Activated CD8-positive, alpha-beta memory T cell treated with anti-CD3 and anti-CD28 coated beads, Interleukin-2, amount 10 ng/mL, durations not matched to agents 7 days and 5 days (primary cell): ENCODE measurements at regions not wholly inside any gene's neighbourhood (a gene's known extent, or its start where the extent isn't known, plus 50 kb on each side); places are given as distances from the start of the nearest gene placed in this dataset.

ENCODE experiments used
- ATAC-seq: fragments of 150-1000 bp; cut with Tn5 transposase; one replicate; pipeline ENCODE4 v1.10.0; 2021; ENCODE audit warnings: moderate library complexity
- CTCF ChIA-PET: fragments of 350-600 bp; sonication (Branson Sonifier 250); formaldehyde crosslinking; loops from one replicate; lab custom pipeline; 2021; ENCODE audit warnings: antibody characterized with exemption; lab: Charles Lee
- DNase-seq: peaks from one replicate; pipeline ENCODE4 v3.0.0-alpha.2; 2020
- H3K27ac Mint-ChIP-seq: one replicate; pipeline ENCODE4 v1.8.0; 2021; ENCODE audit warnings: mild to moderate bottlenecking, mixed read lengths
- H3K27me3 Mint-ChIP-seq: one replicate; pipeline ENCODE4 v1.8.0; 2021; ENCODE audit warnings: mixed read lengths
- H3K36me3 Mint-ChIP-seq: one replicate; pipeline ENCODE4 v1.8.0; 2021; ENCODE audit warnings: mild to moderate bottlenecking, mixed read lengths
- H3K4me1 Mint-ChIP-seq: one replicate; pipeline ENCODE4 v1.8.0; 2021; ENCODE audit warnings: mixed read lengths
- H3K4me3 Mint-ChIP-seq: one replicate; pipeline ENCODE4 v1.8.0; 2021; ENCODE audit warnings: mild to moderate bottlenecking, moderate library complexity, mixed read lengths
- H3K9me3 Mint-ChIP-seq: one replicate; pipeline ENCODE4 v1.8.0; 2022; ENCODE audit warnings: low read depth, mixed read lengths

- CTCF ChIA-PET, result no interaction called here
- H3K36me3 Mint-ChIP-seq, result no peaks in the 10 kb centered on the region
- no peaks in the 10 kb centered on the region for H3K27me3 Mint-ChIP-seq
- H3K4me1 Mint-ChIP-seq, result no peaks in the 10 kb centered on the region
- DNase-seq (no peak), ATAC-seq (no peak)
- H3K9me3 Mint-ChIP-seq, result no peaks in the 10 kb centered on the region
- no peak overlapping the region for H3K27ac Mint-ChIP-seq
- H3K4me3 Mint-ChIP-seq, result no peak overlapping the region
Measured at GRCh38 chr5:105963696-105964255, 1707.0 kb downstream of the EFNA5 start.

- Mint-ChIP-seq H3K36me3 (no peaks in the 10 kb centered on the region), H3K4me1 (no peaks in the 10 kb centered on the region), H3K4me3 (no peak overlapping the region), H3K27ac (no peak overlapping the region), H3K9me3 (peaks cover 3% of the 10 kb centered on the region), H3K27me3 (no peaks in the 10 kb centered on the region)
- no peak for DNase-seq
- CTCF ChIA-PET, result no interaction called here
- ATAC-seq, result no peak
Measured at GRCh38 chr5:105961572-105961971, 1709.2 kb downstream of the EFNA5 start.

- Mint-ChIP-seq H3K36me3 (no peaks in the 10 kb centered on the region), H3K4me3 (no peak overlapping the region), H3K27ac (no peak overlapping the region), H3K9me3 (peaks cover 9% of the 10 kb centered on the region), H3K27me3 (no peaks in the 10 kb centered on the region), H3K4me1 (no peaks in the 10 kb centered on the region)
- DNase-seq (no peak), ATAC-seq (no peak)
- CTCF ChIA-PET, result no interaction called here
Measured at GRCh38 chr5:105956456-105957196, 1714.1 kb downstream of the EFNA5 start.

DNA sequence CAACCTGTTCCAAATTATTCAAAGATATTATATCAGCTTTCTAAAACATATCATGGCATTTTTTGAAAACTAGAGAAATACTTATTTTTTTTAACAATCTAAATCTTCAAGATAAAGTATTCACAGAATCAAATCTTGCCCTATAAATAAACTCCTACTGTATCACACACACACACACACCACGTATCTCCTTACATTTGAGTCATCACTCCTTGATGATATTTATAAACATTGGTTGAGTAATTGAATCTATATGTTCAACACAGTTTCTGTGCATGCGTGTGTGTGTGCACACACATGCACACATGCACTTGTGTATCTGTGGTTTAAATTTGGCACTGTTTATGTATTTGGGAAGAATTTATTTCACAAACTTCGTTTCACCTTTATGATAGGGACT, 1716.4 kb downstream of the EFNA5 start:
- Mint-ChIP-seq H3K27me3 (no peaks in the 10 kb centered on the region), H3K27ac (no peak overlapping the region), H3K9me3 (peaks cover 9% of the 10 kb centered on the region), H3K36me3 (no peaks in the 10 kb centered on the region), H3K4me1 (no peaks in the 10 kb centered on the region), H3K4me3 (no peak overlapping the region)
- CTCF ChIA-PET, result no interaction called here
- ATAC-seq, result no peak
- no peak for DNase-seq

DNA sequence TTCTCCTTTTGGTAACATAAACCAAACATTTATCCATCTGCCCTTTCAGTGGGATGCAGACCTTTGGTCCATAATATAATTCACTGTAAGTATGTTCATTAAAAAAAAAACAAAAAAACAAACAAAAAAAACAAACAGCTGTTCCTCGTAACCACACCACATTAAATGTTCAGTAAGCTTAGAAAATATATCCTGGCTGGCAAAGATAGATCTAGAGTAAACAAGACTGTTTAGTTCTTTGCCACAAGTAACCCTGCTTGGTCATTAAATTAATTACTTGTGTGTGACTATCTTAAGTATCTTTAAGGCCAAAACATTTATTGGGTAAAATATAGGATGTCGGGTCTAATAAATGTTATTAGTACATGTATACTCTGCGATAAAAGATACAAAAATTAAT, 1717.1 kb downstream of the EFNA5 start:
- Mint-ChIP-seq H3K4me3 (no peak overlapping the region), H3K9me3 (peaks cover 11% of the 10 kb centered on the region), H3K27ac (no peak overlapping the region), H3K27me3 (no peaks in the 10 kb centered on the region), H3K36me3 (no peaks in the 10 kb centered on the region), H3K4me1 (no peaks in the 10 kb centered on the region)
- CTCF ChIA-PET, result no interaction called here
- DNase-seq (no peak), ATAC-seq (no peak)

DNA sequence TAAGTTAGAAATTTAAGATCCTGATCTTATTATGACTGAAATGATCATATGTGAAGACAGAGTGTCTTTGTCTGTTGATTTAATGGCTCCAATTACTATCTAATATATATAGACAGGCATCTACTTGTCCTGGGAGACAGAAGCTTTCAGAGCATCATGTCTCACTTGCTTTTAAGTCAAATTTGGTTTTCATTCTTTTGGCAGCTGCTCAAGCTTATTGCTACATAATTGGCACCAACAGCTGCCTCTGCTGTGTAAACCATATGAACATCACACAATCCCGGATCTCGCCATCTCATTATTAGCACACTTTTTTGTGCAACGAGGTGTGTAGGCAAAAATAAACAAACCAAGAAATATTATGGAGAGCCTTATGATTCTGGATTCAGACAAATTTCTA, 1717.9 kb downstream of the EFNA5 start:
- CTCF ChIA-PET, result no interaction called here
- Mint-ChIP-seq H3K27ac (no peak overlapping the region), H3K4me1 (no peaks in the 10 kb centered on the region), H3K9me3 (peaks cover 13% of the 10 kb centered on the region), H3K27me3 (no peaks in the 10 kb centered on the region), H3K36me3 (no peaks in the 10 kb centered on the region), H3K4me3 (no peak overlapping the region)
- no peak for ATAC-seq
- no peak for DNase-seq

GRCh38 chr5:105947461-105947860, 1723.3 kb downstream of the EFNA5 start:
- ATAC-seq (no peak), DNase-seq (no peak)
- no peak overlapping the region for H3K4me3 Mint-ChIP-seq
- H3K36me3 Mint-ChIP-seq, result no peaks in the 10 kb centered on the region
- H3K27ac Mint-ChIP-seq, result no peak overlapping the region
- no peaks in the 10 kb centered on the region for H3K4me1 Mint-ChIP-seq
- H3K27me3 Mint-ChIP-seq, result no peaks in the 10 kb centered on the region
- CTCF ChIA-PET, result no interaction called here
- peaks cover 5% of the 10 kb centered on the region for H3K9me3 Mint-ChIP-seq

DNA sequence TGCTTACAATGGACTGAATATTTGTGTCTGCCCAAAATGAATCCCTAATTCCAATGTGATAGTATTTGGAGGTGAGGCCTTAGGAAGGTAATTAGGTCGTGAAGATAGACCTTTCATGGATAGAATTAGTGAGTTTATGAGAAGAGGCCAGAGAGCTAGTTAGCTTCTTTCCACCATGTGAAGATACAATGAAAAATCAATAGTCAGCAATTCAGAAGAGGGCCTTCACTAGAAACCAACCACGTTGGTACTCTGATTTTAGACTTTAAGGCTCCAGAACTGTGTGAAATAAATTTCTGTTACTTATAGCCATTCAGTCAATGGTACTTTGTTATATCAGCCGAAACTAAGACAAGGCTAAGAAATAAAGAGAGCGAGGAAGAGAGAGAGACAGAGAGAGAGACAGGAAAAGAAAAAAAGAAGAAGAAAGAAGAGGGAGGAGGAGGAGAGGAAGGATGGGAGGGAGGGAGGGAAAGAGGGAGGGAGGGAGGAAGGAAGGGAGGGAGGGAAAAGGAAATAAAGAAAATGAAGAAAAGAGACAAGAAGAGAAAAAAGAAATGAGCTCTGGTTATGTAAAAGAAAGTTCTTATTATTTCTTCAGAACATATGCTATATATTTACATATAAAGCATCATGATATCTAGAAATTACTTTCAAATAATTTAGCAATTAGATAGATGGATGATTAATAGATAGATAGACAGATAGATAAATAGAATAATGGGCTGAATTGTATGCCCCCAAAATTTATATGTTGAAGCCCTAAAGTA, 1725.3 kb downstream of the EFNA5 start:
- DNase-seq (no peak), ATAC-seq (no peak)
- Mint-ChIP-seq H3K9me3 (peaks cover 5% of the 10 kb centered on the region), H3K36me3 (no peaks in the 10 kb centered on the region), H3K27ac (no peak overlapping the region), H3K27me3 (no peaks in the 10 kb centered on the region), H3K4me3 (no peak overlapping the region), H3K4me1 (no peaks in the 10 kb centered on the region)
- CTCF ChIA-PET, result no interaction called here

- no peaks in the 10 kb centered on the region for H3K4me1 Mint-ChIP-seq
- no peaks in the 10 kb centered on the region for H3K27me3 Mint-ChIP-seq
- no peak overlapping the region for H3K4me3 Mint-ChIP-seq
- ATAC-seq (no peak), DNase-seq (no peak)
- CTCF ChIA-PET, result no interaction called here
- H3K9me3 Mint-ChIP-seq, result peaks cover 8% of the 10 kb centered on the region
- no peaks in the 10 kb centered on the region for H3K36me3 Mint-ChIP-seq
- no peak overlapping the region for H3K27ac Mint-ChIP-seq
Measured at GRCh38 chr5:105940181-105940580, 1730.6 kb downstream of the EFNA5 start.

- no peaks in the 10 kb centered on the region for H3K4me1 Mint-ChIP-seq
- ATAC-seq, result no peak
- H3K9me3 Mint-ChIP-seq, result peaks cover 13% of the 10 kb centered on the region
- no peak overlapping the region for H3K4me3 Mint-ChIP-seq
- no peak for DNase-seq
- no peaks in the 10 kb centered on the region for H3K27me3 Mint-ChIP-seq
- no peaks in the 10 kb centered on the region for H3K36me3 Mint-ChIP-seq
- H3K27ac Mint-ChIP-seq, result no peak overlapping the region
- CTCF ChIA-PET, result no interaction called here
Measured at GRCh38 chr5:105934171-105934570, 1736.6 kb downstream of the EFNA5 start.

DNA sequence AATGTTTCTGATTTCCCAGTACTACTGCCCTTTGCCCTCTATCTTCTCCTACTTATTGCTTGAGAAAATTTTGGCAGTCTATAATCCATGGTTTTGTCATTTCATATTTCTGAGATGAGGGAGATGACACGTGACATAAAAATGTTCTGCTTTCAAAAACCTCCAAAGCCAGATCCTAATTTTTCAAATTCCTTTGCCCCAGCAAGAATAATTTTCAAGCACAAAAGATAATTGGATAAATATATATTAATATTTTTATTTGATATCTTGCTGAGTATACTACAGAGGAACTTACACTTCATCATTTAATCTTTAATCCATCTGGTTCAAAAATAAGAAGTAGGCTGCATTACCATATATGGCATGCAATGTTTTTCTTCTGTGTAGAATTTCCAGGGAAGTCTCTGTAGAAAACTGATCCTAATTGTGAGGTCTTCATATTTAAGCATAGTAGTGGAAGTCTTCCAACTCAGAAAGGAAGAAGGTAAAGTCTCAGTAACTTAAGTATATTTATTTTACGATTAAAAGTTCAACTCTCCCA, 1738.8 kb downstream of the EFNA5 start:
- no peak overlapping the region for H3K27ac Mint-ChIP-seq
- no peaks in the 10 kb centered on the region for H3K27me3 Mint-ChIP-seq
- H3K4me3 Mint-ChIP-seq, result no peak overlapping the region
- H3K9me3 Mint-ChIP-seq, result peaks cover 12% of the 10 kb centered on the region
- ATAC-seq, result no peak
- no peak for DNase-seq
- no peaks in the 10 kb centered on the region for H3K36me3 Mint-ChIP-seq
- CTCF ChIA-PET, result no interaction called here
- H3K4me1 Mint-ChIP-seq, result no peaks in the 10 kb centered on the region

DNA sequence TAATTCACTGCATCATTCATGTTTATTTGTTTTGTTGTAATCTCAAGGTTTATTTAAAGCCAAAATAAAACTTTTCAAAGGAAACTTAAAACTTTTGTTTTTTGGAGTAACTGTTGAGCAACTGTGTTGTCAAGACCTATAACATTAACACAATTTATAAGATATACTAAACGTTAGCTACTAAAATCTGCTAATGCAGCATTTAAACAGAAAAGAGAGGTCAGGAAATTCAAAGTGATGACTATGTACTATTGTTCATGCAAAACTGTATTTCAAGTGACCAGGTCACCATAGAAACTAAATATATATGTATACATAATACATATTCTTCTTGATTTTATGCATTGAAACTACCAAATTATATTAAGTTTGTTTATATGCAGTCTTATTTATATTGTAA, 1740.9 kb downstream of the EFNA5 start:
- ATAC-seq (no peak), DNase-seq (no peak)
- no peak overlapping the region for H3K27ac Mint-ChIP-seq
- H3K9me3 Mint-ChIP-seq, result peaks cover 9% of the 10 kb centered on the region
- no peaks in the 10 kb centered on the region for H3K36me3 Mint-ChIP-seq
- no peaks in the 10 kb centered on the region for H3K27me3 Mint-ChIP-seq
- CTCF ChIA-PET, result no interaction called here
- no peak overlapping the region for H3K4me3 Mint-ChIP-seq
- H3K4me1 Mint-ChIP-seq, result no peaks in the 10 kb centered on the region

DNA sequence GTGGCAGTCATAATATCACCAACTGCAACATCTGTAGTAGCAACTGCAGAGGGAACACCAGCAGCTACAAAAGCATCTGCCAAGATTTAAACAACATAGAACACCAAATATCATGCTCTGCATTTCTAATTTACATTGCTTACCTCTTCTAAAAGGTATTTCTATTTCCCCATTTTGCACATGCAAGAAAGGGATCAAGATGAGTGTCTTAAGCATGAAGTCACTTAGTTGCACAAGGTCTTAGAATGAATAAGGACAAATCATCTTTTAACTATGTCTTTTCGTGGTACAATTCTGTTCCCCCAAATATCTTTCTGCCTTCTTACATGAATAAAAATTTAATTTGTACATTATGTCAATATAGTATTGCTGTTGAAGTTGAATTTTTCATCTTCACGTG, 1746.4 kb downstream of the EFNA5 start:
- Mint-ChIP-seq H3K9me3 (peaks cover 7% of the 10 kb centered on the region), H3K4me1 (no peaks in the 10 kb centered on the region), H3K27ac (no peak overlapping the region), H3K36me3 (no peaks in the 10 kb centered on the region), H3K4me3 (no peak overlapping the region), H3K27me3 (no peaks in the 10 kb centered on the region)
- ATAC-seq, result no peak
- CTCF ChIA-PET, result no interaction called here
- no peak for DNase-seq

GRCh38 chr5:105922574-105922973, 1748.2 kb downstream of the EFNA5 start:
- ATAC-seq, result no peak
- Mint-ChIP-seq H3K36me3 (no peaks in the 10 kb centered on the region), H3K4me3 (no peak overlapping the region)

More at GRCh38 chr5:105922574-105922973, 1748.2 kb downstream of the EFNA5 start:
- H3K27me3 Mint-ChIP-seq, result no peaks in the 10 kb centered on the region
- CTCF ChIA-PET, result no interaction called here
- DNase-seq, result no peak
- no peak overlapping the region for H3K27ac Mint-ChIP-seq
- peaks cover 5% of the 10 kb centered on the region for H3K9me3 Mint-ChIP-seq
- no peaks in the 10 kb centered on the region for H3K4me1 Mint-ChIP-seq
